Stimulated activated CD8-positive, alpha-beta memory T cell treated with anti-CD3 and anti-CD28 coated beads, Interleukin-7, amount 100 ng/mL, for 24 hours (primary cell): ENCODE measurements at regions not wholly inside any gene's neighbourhood (a gene's known extent, or its start where the extent isn't known, plus 50 kb on each side); places are given as distances from the start of the nearest gene placed in this dataset.
"Not testable (repeated sequence)": the region's sequence is repeated elsewhere in the genome, so short reads cannot be mapped to it uniquely, and the experiment has no call there.

Source experiments
- DNase-seq: peaks from one replicate; pipeline ENCODE4 v3.0.0-alpha.2; 2020; ENCODE audit warnings: low read depth

DNA sequence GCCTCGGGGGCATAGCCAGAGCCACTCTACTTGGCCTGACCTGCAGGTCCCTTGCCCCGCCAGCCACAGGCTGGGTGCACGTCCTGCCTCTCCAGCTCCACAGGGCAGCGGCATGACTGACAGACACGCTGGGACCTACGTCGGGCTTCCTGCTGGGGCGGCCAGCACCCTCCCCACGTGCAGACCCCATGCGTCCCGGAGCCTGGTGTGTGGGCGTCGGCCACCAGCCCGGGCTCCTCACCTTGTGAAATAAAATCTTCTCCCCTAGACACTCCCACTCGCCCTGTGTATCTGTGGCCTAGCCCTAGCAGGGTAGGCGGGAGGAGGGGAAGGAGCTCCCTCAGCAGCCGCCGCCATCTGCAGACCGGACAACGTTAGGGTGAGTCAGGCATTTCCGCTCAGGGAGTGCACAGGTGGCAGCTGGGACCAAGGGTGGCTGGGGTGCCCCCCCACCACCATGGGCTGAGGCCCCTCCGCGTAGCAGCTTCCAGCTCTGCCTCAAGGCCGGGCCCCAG lies 119.5 kb downstream of the IGLL1 start:
- not testable (repeated sequence) for DNase-seq

DNA sequence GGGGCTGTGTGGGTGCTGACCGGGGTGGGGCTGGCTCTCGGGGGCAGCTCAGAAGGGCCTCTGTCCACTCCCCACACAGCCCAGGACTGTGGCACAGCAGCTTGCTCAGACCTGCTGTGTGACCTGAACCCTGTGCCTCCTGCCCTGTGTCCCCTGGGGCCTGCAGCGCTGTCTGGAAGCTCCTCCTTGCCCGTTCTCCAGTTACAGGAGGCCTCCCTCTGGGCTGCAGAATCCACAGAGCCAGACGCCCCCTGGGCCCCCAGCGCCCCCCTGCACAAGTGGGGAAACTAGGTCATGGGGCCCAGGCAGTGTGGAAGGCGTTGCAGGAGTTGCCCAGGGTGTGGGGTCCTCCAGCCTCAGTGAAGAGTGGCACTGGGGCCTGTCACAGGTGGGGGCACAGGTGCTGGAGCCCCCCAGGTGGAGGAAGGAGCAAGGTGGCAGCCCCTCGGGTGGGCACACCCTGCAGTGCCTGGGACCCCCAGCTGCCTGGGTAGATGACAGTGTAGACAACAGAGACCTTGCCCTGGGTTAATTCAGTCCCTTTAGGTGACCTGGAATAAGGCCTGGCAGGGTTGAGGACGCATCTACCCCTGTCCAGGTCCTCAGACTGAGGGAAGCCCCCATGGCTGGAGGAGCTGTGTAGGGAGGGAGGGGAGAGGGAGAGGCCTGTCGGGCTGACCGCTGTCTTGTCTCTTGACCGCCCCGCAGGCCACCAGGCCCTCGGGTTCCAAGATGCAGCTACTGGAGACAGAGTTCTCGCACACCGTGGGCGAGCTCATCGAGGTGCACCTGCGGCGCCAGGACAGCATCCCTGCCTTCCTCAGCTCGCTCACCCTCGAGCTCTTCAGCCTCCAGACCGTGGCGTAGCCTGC lies 120.2 kb downstream of the IGLL1 start:
- DNase-seq: not testable (repeated sequence)

DNA sequence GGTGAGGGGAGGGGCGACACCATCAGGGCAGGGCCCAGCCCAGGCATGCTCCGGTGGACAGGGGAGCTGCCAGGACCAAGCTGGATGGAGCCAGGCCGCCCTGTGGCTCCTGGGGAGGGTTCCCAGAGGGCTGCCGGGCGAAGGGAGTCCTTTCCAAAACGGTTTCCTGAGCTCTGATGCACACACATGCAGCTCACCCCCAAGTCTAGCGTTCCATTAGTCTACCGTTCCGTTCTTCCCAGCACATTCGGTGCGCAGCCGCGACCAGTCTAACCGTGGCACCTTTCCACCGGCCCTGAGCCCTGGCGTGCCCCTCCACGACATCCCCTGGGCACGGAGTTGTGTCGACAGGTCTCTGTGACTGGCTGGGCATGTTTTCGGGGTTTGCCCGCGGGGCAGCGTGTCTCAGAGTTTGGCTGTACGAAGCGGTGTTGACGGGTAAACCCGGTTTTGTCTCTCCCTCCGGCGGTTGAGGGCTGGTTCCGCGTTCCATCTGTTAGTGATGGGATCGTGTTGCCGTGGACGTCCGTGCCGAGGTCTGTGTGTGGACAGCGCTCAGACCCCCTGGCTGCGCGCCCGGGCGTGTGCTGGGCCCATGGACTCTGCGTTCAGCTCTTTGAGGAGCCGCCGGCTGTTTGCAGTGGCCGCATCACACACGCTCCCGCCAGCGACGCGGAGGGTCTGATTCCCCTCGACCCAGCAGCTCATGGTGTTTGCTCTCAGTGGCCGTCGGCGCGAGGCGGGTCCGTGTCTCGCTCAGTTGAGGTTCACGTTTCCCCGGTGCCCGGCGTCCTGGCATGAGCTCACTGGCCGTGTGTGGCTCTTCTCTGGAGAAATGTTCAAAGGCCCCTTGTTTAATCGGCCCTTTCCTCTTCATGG lies 121.2 kb downstream of the IGLL1 start:
- no peak for DNase-seq

DNA sequence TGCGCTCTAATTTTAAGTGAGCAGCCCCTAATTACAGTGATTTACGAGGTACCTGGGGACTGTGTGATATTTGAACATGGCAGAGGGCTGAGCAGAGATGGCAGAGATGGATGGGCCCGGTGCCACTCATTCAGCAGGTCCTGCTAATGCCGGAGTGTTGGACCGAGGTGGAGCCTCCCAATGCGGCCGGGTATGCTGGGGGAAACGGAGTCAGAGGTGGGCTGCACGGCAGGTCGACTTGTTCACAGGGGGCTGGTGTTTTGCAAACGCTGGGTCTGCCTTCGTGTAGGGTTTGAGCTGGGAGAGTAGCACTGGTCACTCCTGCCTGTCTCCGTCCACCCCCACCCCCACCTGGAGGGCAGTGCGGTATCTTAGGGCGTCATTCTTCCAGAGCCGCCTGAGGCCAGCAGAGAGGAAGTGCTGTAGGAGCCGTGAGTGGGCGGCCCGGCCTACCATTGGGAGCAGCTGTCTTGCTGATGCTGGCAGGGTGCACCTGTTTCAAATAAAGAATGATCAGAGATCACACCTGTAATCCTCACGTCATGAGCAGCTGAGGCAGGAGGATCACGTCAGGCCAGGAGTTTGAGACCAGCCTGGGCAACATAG lies 122.6 kb downstream of the IGLL1 start:
- no peak for DNase-seq

DNA sequence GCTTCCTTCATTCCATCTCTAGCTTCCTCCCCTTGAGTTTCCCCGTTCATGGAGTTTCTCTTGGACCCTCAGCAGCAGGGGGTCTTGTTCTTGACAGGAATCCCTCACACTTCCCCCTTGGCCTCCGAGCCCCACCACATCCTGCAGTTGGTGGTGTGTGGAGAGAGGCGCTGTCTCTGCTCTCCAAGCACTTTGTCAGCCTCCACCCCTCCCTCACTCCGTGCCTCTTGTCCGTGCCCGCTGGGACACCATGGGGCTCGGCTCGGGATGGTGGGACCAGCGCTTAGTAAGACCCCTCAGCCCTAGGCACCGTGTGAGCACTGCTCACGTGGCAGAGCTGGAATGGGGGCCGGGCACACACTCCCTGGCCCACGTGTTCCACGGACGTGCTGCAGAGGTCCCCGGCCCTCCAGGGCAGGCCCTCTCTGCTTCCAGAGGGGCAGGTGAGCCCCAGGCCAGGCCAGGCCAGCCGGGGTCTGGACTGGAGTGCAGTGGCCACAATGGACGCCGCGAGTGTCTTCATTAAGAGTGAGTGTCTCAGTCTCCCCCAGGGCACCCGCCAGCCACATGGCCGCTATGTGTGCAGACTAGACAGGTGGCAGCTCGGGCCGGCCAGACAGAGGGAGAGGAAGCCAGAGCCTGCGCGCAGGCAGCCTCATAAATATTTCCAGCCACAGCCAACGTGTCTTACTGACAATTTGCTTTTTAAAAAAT lies 123.3 kb downstream of the IGLL1 start:
- DNase-seq: not testable (repeated sequence)

DNA sequence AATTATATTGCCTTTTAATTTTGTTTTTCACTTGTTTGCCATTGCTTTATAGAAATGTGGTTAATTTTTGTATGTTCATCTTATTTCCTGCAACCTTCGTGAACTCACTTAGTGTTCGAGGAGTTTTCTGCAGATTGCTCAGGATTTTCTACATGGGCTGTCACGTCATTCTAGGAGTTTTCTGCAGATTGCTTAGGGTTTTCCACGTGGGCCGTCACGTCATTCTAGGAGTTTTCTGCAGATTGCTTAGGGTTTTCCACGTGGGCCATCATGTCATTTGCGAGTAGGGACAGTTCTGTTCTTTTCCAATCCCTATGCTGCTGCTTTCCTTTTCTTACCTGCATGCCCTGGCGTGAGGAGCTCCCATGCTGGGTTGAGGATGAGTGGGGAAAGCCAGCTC lies 125.7 kb downstream of the IGLL1 start:
- not testable (repeated sequence) for DNase-seq

DNA sequence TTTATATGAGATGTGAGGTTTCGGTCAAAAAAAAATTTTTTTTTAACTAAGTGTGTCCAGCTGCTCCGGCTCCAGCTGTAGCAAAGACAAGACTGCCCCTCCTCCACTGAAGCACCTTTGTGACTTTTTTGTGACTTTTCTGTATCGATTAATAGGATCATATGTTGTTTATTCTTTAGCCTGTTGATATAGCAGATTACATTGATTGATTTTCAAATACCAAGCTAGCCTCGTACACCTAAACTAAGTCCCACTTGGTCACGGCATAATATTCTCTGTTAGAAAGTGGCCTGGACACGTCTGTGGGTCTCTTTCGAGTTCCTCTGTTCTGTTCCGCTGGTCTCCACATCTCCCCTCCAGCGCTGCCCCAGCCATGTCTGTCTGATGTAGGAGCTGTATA lies 126.8 kb downstream of the IGLL1 start:
- no peak for DNase-seq

DNA sequence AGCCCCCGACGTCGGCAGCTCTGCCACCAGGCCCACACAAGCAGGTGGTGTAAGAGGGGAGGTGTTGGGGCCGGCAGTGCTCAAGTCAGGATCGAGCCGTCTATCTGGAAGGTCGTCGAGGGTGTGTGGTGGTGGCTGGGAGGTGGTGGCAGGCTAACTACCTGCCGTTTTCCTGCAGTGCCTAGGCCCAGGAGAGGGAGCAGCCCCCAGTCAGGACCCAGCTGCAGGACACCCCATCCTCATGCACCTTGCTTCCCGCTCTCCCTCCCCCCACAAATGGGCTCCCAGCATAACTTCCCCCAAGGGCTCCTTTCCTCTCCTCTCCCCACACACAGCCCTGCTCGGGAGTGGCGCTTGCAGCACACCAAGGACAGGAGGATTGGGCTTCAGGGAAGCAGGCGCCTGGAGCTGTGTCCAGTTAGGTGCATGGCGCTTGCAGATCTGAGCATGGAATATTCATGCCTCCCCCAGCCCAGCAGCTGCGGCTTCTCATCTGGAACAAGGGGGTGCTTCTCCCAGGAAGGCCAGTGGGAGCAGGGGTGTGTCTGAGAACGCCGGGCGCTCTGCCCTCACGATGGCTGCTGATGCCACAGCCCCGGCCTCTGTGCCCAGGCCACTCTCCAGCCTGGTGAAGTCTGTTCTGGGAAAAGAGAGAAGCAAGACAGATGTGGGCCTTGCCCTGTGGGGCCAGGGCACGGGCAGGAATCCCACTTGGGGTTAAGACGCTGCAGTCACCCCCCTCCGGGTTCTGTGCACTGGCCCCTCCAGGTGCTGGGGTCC lies 127.7 kb downstream of the IGLL1 start:
- DNase-seq: no peak

DNA sequence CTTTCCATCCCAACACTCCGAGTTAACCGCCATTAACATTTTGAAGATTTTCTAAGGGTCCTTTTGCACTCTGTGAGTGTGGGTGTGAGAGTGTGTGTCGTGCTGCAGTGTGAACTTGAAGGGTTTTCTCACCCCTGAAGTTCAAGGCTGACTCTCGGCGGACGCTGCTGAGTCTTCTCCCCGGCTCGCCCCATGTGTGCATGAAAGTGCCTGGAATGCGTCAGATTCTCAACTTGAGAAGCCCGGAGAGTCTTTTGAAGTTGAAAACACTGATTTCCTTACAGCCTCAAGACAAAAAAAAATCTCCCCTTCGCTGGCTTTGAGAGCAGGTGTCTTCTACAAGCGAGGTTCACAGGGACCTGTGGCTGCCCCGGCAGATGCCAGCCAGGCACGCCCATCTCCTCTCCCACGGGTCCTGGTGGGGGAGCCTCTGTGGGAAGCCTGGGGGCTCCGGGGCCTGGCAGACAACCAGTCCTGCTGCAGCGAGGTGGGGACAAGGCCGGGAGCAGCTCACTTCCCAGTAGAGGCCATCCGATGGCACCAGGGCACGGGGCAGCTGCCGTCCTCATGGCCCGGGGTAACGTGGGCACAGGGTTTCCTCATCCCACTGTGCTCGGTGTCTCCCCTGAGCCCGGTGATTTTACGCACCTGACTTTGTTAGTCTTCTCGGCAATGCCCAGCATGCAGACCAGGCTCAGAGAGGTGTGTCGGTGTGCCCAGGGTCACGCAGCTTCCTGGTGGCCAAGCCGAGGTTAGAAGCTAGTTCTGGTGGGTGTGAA lies 128.4 kb downstream of the IGLL1 start:
- not testable (repeated sequence) for DNase-seq

DNA sequence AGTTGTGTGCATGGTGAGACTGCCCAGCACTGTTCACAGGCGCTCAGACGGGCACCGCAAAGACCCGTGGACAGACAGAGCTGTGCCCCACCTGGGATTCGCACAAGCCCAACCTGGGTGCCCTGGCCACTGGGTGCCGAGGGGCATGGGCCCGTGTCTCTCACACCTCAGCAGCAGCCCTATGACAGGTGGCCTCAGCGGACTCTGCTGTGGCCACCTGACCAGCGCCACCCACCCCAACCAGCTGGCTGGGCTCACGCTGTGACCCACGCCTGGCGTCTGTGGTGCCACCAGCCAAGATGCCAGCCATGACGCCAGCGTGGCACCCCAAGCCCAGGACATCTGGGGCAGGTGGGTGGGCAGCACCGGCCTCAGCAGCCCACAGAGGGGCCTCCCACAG lies 129.3 kb downstream of the IGLL1 start:
- not testable (repeated sequence) for DNase-seq

DNA sequence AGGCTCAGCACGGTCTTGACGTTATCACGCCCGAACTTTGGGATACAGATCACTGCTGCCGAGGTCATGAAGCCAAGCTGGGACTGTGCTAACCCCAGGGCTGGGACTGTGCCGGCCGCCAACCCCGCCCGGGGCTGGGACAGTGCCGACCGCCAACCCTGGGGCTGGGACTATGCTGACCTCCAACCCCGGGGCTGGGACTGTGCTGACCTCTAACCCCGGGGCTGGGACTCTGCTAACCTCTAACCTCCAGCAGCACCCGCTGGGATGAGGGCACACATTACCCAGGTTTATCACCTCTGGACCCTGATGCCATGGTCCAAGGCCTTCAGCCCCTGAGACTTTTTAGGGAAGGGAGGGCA lies 129.7 kb downstream of the IGLL1 start:
- no peak for DNase-seq

DNA sequence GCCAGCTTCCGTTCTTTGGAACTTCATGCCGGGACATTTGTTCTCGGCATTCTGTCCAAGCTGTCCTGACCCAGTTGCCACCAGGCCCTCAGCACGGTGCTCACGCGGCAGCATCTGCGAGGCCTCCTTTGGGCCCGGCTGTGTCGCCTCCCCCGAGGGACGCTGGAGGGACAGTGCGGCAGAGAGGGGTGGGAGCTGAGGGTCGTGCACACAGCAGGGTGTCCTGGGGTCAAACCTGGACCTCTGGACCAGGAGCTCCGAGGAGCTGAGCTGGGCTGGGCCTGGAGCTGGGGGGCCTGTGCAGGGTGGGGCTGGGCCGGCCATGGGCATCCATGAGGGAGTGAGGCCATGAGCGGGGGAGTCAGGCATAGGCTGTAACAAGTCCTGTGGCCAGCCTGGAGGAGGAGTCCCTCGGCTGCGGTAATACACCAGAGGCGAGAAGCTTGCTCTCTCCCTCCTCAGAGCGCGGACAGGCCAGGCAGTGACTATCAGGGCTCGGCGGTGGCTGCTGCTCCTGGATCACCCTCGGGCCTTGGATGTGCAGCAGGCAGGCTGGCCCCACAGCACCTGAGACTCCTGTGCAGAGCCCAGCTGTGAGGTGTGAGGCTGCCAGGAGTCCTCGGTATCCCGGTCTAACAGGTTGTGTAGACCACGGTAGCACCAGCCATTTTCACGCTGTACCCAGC lies 130.2 kb downstream of the IGLL1 start:
- DNase-seq: not testable (repeated sequence)

DNA sequence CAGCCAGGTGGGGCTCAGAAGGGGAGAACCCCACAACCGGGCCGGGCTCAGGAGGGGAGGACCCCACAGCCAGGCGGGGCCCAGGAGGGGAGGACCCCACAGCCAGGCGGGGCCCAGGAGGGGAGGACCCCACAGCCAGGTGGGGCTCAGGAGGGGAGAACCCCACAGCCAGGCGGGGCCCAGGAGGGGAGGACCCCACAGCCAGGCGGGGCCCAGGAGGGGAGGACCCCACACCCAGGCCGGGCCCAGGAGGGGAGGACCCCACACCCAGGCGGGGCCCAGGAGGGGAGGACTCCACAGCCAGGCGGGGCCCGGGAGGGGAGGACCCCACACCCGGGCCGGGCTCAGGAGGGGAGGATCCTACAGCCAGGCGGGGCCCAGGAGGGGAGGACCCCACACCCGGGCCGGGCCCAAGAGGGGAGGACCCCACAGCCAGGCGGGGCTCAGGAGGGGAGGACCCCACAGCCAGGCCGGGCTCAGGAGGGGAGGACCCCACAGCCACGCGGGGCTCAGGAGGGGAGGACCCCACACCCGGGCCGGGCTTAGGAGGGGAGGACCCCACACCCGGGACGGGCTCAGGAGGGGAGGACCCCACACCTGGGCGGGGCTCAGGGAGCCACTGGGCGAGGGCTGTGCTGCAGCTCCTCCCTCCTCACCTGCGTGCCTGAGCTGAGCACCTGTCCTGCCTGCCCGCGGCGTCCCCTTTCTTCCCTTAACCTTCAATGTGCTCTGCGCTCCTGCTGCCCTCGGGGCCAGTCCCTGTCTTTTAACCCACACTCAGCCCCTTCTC lies 131.4 kb downstream of the IGLL1 start:
- not testable (repeated sequence) for DNase-seq

DNA sequence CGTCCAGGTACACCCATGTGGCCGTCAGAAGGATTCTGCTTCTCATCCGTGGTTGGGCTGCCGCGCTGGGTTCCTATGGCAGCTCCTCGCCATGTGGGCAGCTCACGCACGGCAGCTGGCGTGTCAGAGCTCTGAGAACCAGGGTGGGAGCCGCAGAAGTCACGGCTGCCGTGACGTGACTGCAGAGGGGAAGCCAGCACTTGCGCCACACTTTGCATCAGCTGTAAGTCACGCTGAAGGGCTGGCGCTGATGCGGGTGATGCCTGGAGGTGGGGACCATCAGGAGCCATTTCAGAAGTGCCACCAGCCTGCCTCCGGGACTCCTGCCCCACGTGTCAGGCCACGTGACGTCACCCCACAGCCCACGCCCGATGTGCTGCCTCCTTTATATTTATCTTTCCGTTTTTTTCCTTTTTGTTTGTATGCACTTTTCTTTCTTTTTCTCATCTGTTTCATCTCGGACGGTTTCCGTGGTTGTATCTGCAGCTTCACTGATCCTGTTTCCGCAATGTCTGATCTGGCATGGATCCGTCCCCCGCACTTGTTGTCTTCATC lies 133.2 kb downstream of the IGLL1 start:
- DNase-seq: no peak

DNA sequence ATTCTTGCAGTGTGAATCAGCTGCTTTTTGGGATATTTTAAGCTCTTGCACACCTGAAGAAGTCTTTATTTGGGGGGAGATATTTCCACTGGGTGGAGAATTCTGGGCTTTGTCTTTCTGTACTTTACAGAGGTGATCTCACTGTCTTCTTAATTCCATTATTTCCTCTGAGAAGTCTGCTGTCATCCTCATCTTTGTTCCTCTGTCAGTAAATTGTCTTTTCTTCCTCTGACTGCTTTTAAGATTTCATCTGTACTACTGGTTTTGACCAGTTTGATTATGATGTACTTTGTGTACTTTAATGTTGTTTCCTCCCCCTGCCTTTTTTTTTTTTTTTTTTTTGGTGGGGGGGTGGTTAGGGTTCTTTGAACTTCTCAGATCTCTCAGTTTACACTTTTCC lies 133.9 kb downstream of the IGLL1 start:
- DNase-seq: not testable (repeated sequence)

DNA sequence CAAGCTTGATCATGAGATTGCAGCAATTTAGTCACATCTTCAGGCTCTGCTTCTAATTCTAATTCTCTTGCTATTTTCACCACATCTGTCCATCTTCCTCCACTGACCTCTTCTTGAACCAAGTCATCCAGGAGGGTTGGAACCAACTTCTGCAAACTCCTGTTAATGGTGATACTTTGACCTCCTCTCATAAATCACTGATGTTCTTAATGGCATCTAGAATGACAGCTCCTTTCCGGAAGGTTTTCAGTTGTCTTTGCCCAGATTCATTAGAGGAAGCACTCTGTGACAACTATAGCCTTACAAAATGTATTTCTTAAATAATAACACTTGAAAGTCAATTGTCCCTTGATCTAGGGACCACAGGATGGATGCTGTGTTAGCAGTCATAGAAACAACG lies 136.2 kb downstream of the IGLL1 start:
- DNase-seq: not testable (repeated sequence)

DNA sequence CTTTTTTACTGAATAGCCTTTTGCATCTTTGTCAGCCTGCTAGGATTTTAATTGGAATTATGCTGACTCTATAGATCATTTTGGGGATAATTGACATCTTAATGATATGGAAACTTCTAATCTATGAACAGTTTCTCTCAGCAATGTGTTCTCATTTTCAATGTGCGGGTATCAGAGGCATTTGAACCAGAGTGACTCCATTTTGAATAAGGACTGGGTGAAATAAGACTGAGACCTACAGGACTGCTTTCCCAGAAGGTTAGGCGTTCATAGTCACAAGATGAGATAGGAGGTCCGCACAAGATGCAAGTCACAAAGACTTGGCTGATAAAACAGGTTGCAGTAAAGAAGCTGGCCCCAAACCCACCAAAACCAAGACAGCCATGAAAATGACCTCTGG lies 140.5 kb downstream of the IGLL1 start:
- not testable (repeated sequence) for DNase-seq

DNA sequence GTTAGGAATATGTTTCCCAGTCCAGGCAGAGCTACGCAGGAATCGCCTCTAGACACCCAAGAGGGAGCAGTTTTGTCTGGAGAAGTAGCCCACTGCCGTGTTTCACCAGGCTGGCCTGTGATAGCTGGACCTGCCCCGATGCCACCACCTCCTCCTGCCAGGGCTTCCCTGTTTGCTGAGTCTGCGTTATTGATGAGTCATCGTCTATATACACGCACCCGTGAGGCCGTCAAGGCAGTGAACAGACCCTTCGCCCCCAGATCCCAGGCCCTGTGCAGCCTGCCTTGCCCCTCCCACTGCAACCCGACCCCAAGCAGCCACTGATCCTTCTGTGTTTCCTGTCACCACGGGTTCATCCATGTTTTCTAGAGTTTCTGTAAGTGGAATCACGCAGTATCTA lies 141.9 kb downstream of the IGLL1 start:
- no peak for DNase-seq
